BE2C (cell line): ENCODE measurements at regions not wholly inside any gene's neighbourhood (a gene's known extent, or its start where the extent isn't known, plus 50 kb on each side); places are given as distances from the start of the nearest gene placed in this dataset.

ENCODE experiments used
- DNase-seq: peaks from one replicate; pipeline ENCODE4 v3.0.0-alpha.2; 2020
- H3K27me3 ChIP-seq: fragments of 250-450 bp; sonication (Bioruptor Pico); 2 replicates; pipeline ENCODE4 v1.5.1; 2020; ENCODE audit warnings: mild to moderate bottlenecking
- H3K36me3 ChIP-seq: fragments of 250-450 bp; sonication (Bioruptor Pico); 2 replicates; pipeline ENCODE4 v1.5.1; 2020; ENCODE audit warnings: mild to moderate bottlenecking
- H3K4me1 ChIP-seq: fragments of 250-450 bp; sonication (Bioruptor Pico); 2 replicates; pipeline ENCODE4 v1.5.1; 2020
- H3K4me3 ChIP-seq: 2 replicates; pipeline ENCODE4 v1.5.1; 2011; ENCODE audit warnings: low read depth, low read length
- H3K9me3 ChIP-seq: fragments of 250-450 bp; sonication (Bioruptor Pico); 2 replicates; pipeline ENCODE4 v1.5.1; 2020
- TF ChIP-seq, protein P1 (sequence below): IDR thresholded peaks from 2 replicates; pipeline ENCODE4 v1.5.1; 2012; ENCODE audit warnings: mild to moderate bottlenecking, low read depth, low read length

DNA sequence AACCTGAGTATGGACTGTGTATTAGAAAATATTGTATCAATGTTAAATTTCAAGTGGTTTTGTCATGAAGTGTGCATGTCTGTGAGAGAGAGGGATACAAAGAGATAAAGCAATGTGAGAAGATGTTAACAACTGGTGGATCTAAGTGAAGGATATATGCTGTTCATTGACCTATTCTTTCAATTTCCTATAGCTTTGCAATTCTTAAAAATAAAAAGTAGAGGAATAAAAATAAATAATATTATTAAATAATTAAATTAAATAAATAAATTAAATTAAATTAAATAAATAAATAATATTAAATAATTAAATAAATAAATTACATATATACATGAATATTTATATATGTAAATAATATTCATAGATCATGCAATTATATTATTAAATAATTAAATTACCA, 131.2 kb upstream of the DACH1 start:
- Histone ChIP-seq H3K4me3 (no peak overlapping the region), H3K36me3 (no peaks in the 10 kb centered on the region), H3K9me3 (no peaks in the 10 kb centered on the region), H3K4me1 (no peaks in the 10 kb centered on the region), H3K27me3 (no peaks in the 10 kb centered on the region)
- DNase-seq, result no peak
- TF ChIP-seq, protein P1, sequence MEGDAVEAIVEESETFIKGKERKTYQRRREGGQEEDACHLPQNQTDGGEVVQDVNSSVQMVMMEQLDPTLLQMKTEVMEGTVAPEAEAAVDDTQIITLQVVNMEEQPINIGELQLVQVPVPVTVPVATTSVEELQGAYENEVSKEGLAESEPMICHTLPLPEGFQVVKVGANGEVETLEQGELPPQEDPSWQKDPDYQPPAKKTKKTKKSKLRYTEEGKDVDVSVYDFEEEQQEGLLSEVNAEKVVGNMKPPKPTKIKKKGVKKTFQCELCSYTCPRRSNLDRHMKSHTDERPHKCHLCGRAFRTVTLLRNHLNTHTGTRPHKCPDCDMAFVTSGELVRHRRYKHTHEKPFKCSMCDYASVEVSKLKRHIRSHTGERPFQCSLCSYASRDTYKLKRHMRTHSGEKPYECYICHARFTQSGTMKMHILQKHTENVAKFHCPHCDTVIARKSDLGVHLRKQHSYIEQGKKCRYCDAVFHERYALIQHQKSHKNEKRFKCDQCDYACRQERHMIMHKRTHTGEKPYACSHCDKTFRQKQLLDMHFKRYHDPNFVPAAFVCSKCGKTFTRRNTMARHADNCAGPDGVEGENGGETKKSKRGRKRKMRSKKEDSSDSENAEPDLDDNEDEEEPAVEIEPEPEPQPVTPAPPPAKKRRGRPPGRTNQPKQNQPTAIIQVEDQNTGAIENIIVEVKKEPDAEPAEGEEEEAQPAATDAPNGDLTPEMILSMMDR, result no peak

GRCh38 chr13:71979616-71980015, 112.6 kb upstream of the DACH1 start:
- TF ChIP-seq, protein P1, result peak; percentile 70
- H3K4me1 ChIP-seq, result no peaks in the 10 kb centered on the region
- no peaks in the 10 kb centered on the region for H3K36me3 ChIP-seq
- H3K4me3 ChIP-seq, result no peak overlapping the region
- no peaks in the 10 kb centered on the region for H3K27me3 ChIP-seq
- H3K9me3 ChIP-seq, result no peaks in the 10 kb centered on the region
- peak; percentile 8 for DNase-seq

DNA sequence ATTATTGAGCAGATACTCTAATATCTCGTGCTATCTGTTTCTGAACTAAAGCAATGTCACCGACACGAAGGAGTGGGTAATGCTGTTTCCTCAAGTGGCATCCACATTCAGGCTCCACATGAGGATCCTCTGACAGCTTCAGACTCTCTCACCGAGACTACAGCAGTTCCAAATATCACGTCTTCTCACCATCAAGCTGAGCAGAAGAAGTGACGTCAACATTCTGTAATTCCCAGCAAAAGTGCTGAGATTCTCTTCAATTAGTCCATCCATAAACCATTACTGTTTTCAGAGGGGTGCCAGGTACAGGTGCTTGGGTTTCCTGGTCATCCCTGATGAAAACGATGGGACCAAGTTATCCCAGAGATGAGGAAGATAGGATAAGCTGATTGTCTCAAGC, 110.0 kb upstream of the DACH1 start:
- Histone ChIP-seq H3K4me1 (no peaks in the 10 kb centered on the region), H3K9me3 (no peaks in the 10 kb centered on the region), H3K36me3 (no peaks in the 10 kb centered on the region), H3K27me3 (no peaks in the 10 kb centered on the region), H3K4me3 (no peak overlapping the region)
- TF ChIP-seq, protein P1, result no peak
- DNase-seq, result no peak

DNA sequence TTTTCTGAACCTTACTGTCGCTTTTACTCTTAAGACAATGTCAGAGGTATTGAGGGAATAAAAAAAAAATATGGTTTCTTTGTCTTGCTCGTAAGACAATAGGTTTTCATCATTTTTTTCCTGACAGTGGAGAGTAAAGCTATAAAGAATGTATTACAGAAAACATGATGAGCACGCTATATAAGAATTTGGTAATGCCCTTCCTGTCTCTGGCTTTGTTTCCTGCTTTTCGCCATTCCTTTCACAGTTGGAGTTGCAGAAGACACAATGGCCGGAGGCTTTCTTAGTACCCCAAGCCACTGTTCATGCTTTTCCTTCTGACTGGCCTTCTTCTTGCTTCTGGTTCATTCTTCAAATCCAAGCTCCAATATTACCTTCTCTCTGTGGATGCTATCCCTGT, 101.0 kb upstream of the DACH1 start:
- Histone ChIP-seq H3K4me3 (no peak overlapping the region), H3K4me1 (no peaks in the 10 kb centered on the region; the same call in 1 of the 2 replicates), H3K27me3 (no peaks in the 10 kb centered on the region), H3K36me3 (no peaks in the 10 kb centered on the region), H3K9me3 (no peaks in the 10 kb centered on the region)
- no peak for DNase-seq
- TF ChIP-seq, protein P1, result no peak

- no peaks in the 10 kb centered on the region for H3K27me3 ChIP-seq
Measured at GRCh38 chr13:71964491-71965100, 97.6 kb upstream of the DACH1 start.

DNA sequence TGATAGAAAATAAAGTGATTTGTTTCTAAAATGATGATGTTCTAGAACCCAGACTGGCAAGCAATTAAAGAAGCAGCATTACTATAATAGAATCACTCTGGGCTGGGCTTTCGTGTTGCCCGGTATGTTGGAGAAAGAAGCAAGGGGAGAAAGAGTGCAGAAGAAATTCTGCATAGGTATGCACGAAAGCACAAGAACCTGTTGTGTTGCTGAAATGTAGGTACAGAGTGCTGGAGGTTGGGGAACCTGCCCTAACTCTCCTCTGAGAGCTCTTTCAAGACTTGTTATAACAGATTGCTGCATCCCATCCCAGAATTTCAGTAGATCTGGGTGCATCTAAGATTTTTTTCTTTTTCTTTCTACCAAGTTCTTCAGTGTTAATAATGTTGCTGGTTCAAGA, 95.7 kb upstream of the DACH1 start:
- Histone ChIP-seq H3K9me3 (no peaks in the 10 kb centered on the region), H3K36me3 (no peaks in the 10 kb centered on the region), H3K27me3 (no peaks in the 10 kb centered on the region), H3K4me3 (no peak overlapping the region), H3K4me1 (no peaks in the 10 kb centered on the region; the same call in 1 of the 2 replicates)
- TF ChIP-seq, protein P1, result no peak
- DNase-seq, result no peak

More at GRCh38 chr13:71964491-71965100, 97.6 kb upstream of the DACH1 start:
- peak overlapping the region; percentile 32 for H3K4me3 ChIP-seq
- DNase-seq, result no peak
- no peaks in the 10 kb centered on the region for H3K36me3 ChIP-seq
- TF ChIP-seq, protein P1, result no peak
- H3K9me3 ChIP-seq, result no peaks in the 10 kb centered on the region
- no peaks in the 10 kb centered on the region; the same call in 1 of the 2 replicates for H3K4me1 ChIP-seq
